Tibial nerve (tissue), 4 donors: ENCODE measurements at regions not wholly inside any gene's neighbourhood (a gene's known extent, or its start where the extent isn't known, plus 50 kb on each side); places are given as distances from the start of the nearest gene placed in this dataset.

Source experiments
- EP300 ChIP-seq, 2 donors: sonication (generic); formaldehyde crosslinking; IDR thresholded peaks; one replicate each; pipeline ENCODE4 v1.6.1; 2017; ENCODE audit warnings: antibody characterized with exemption in 2 of 2, mild to moderate bottlenecking in 1 of 2
- POLR2A ChIP-seq, 2 donors: fragments of 450-650 bp; IDR thresholded peaks; one replicate each; pipeline ENCODE4 v1.6.1; 2017; ENCODE audit warnings: antibody characterized with exemption in 2 of 2, mild to moderate bottlenecking in 2 of 2, moderate library complexity in 2 of 2
- TF ChIP-seq, protein P1 (sequence below), 5 experiments: fragments of 200-600 bp in 3 of 5; fragments of 450-650 bp in 2 of 5; sonication (generic) in 3 of 5; IDR thresholded peaks; one replicate each; pipeline ENCODE4 v1.5.1; 2016 to 2019; ENCODE audit warnings: antibody characterized with exemption in 5 of 5, mild to moderate bottlenecking in 3 of 5, moderate library complexity in 2 of 5

DNA sequence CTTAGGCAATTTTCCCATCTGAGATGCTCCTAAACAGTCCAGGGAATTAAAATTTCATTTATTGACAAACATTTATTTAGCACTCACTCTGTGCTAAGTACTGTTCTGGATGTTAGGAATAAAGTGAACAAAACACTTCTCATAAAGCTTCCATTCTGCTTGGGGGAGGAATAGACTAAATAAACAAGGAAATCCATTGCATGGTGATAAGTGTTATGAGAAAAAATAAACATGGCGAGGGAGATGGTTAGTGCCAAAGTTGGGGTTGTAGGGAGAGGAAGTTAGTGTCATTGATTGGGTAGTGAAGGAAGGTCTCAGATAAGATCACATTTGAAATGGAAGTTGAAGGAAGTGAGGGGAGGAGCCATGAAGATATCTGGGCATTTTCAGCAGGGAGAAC is 72.2 kb upstream of the CES5A start:
- TF ChIP-seq, protein P1, sequence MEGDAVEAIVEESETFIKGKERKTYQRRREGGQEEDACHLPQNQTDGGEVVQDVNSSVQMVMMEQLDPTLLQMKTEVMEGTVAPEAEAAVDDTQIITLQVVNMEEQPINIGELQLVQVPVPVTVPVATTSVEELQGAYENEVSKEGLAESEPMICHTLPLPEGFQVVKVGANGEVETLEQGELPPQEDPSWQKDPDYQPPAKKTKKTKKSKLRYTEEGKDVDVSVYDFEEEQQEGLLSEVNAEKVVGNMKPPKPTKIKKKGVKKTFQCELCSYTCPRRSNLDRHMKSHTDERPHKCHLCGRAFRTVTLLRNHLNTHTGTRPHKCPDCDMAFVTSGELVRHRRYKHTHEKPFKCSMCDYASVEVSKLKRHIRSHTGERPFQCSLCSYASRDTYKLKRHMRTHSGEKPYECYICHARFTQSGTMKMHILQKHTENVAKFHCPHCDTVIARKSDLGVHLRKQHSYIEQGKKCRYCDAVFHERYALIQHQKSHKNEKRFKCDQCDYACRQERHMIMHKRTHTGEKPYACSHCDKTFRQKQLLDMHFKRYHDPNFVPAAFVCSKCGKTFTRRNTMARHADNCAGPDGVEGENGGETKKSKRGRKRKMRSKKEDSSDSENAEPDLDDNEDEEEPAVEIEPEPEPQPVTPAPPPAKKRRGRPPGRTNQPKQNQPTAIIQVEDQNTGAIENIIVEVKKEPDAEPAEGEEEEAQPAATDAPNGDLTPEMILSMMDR (IDR thresholded peaks at IDR 0.05): no peak
- TF ChIP-seq POLR2A (IDR thresholded peaks at IDR 0.05) (no peak), EP300 (IDR thresholded peaks at IDR 0.05) (no peak)
